Activated T-cell treated with anti-CD3 and anti-CD28 coated beads, Interleukin-2, amount 50 U/mL, for 4 hours (primary cell): ENCODE measurements at regions not wholly inside any gene's neighbourhood (a gene's known extent, or its start where the extent isn't known, plus 50 kb on each side); places are given as distances from the start of the nearest gene placed in this dataset.
"Not testable (repeated sequence)": the region's sequence is repeated elsewhere in the genome, so short reads cannot be mapped to it uniquely, and the experiment has no call there.

Source experiments
- ATAC-seq, 2 donors: fragments of 200-7000 bp; cut with Tn5 transposase; one replicate each; pipeline ENCODE4 v1.10.0; 2021
- DNase-seq: peaks from one replicate; pipeline ENCODE4 v3.0.0-alpha.2; 2020
- H3K27me3 Mint-ChIP-seq: one replicate; pipeline ENCODE4 v1.8.0; 2021; ENCODE audit warnings: low read depth, mixed read lengths
- H3K36me3 Mint-ChIP-seq: one replicate; pipeline ENCODE4 v1.8.0; 2022; ENCODE audit warnings: mixed read lengths; ENCODE audit not compliant: insufficient read depth
- H3K4me1 Mint-ChIP-seq: one replicate; pipeline ENCODE4 v1.8.0; 2021; ENCODE audit warnings: low read depth, mixed read lengths
- H3K4me3 Mint-ChIP-seq: one replicate; pipeline ENCODE4 v1.8.0; 2021; ENCODE audit warnings: mild to moderate bottlenecking, moderate library complexity, mixed read lengths
- H3K9me3 Mint-ChIP-seq: one replicate; pipeline ENCODE4 v1.8.0; 2021; ENCODE audit warnings: mixed read lengths

DNA sequence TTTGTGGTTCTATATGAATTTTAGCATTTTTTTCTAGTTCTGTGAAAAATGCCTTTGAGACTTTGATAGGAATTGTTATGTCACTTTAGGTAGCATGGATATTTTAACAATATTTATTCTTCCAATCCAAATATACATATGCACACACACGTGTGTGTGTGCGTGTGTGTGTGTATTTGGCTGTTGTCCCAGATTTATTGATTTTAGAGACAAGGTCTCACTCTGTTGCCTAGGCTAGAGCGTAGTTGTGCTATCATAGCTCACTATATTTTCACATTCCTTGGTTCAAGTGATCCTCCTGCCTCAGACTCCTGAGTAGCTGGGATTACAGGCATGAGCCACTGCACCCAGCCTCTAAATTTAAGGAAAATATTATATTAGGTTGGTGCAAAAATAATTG is 162.5 kb upstream of the TRIM24 start:
- Mint-ChIP-seq H3K27me3 (no peaks in the 10 kb centered on the region), H3K4me3 (no peak overlapping the region), H3K4me1 (no peaks in the 10 kb centered on the region), H3K9me3 (no peaks in the 10 kb centered on the region), H3K36me3 (no peaks in the 10 kb centered on the region)
- ATAC-seq = no peak
- no peak for DNase-seq

DNA sequence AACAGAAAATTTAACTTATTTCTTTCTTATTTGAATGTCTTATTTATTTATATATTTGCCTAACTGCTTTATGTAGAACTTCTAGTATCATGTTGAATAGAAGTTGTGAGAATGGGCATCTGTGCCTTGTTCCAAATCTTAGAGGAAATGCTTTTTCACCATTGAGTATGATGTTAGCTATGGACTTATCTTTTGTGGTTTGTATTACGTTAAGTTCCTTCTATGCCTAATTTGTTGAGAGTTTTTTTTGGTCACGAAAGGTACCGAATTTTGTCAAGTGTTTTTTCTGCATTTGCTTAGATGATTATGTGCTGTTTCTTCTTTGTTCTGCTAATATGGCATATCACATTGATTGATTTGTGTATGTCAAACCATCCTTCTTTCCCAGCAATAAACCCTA is 161.0 kb upstream of the TRIM24 start:
- Mint-ChIP-seq H3K27me3 (no peaks in the 10 kb centered on the region), H3K4me3 (no peak overlapping the region), H3K36me3 (no peaks in the 10 kb centered on the region), H3K4me1 (no peaks in the 10 kb centered on the region), H3K9me3 (no peaks in the 10 kb centered on the region)
- DNase-seq = no peak
- no peak for ATAC-seq

- H3K9me3 Mint-ChIP-seq = no peaks in the 10 kb centered on the region
- no peaks in the 10 kb centered on the region for H3K27me3 Mint-ChIP-seq
- DNase-seq (no peak), ATAC-seq (no peak)
- H3K4me1 Mint-ChIP-seq = no peaks in the 10 kb centered on the region
- H3K36me3 Mint-ChIP-seq = no peaks in the 10 kb centered on the region
- no peak overlapping the region for H3K4me3 Mint-ChIP-seq
Measured at GRCh38 chr7:138303230-138304070, 156.6 kb upstream of the TRIM24 start.

GRCh38 chr7:138304071-138304320 is 156.1 kb upstream of the TRIM24 start:
- ATAC-seq (no peak), DNase-seq (no peak)
- Mint-ChIP-seq H3K4me1 (no peaks in the 10 kb centered on the region), H3K36me3 (no peaks in the 10 kb centered on the region), H3K27me3 (no peaks in the 10 kb centered on the region), H3K9me3 (no peaks in the 10 kb centered on the region), H3K4me3 (no peak overlapping the region)

DNA sequence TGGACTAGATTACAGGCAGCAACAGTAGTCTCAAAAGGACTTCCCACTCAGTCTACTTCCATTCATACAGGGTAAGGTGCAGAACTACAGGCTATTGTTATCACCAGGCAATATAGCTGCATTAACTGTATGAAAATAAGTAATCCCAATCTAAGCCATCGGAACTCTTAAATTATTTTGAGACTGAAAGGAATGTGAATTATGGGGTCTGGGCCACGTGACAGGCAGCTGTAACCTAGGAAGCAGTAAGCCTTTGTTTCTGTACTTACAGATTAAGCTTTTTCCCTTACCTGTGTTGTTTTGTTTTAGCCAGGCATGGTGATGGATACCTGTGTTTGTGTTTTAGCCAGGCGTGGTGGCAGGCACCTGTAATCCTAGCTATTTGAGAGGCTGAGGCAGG is 152.4 kb upstream of the TRIM24 start:
- Mint-ChIP-seq H3K27me3 (no peaks in the 10 kb centered on the region), H3K36me3 (no peaks in the 10 kb centered on the region), H3K9me3 (no peaks in the 10 kb centered on the region), H3K4me1 (no peaks in the 10 kb centered on the region), H3K4me3 (no peak overlapping the region)
- DNase-seq = no peak
- ATAC-seq = no peak

GRCh38 chr7:138308136-138308535 is 151.9 kb upstream of the TRIM24 start:
- H3K27me3 Mint-ChIP-seq = no peaks in the 10 kb centered on the region
- no peak overlapping the region for H3K4me3 Mint-ChIP-seq
- DNase-seq = no peak
- no peak for ATAC-seq
- H3K4me1 Mint-ChIP-seq = no peaks in the 10 kb centered on the region
- no peaks in the 10 kb centered on the region for H3K9me3 Mint-ChIP-seq
- no peaks in the 10 kb centered on the region for H3K36me3 Mint-ChIP-seq

DNA sequence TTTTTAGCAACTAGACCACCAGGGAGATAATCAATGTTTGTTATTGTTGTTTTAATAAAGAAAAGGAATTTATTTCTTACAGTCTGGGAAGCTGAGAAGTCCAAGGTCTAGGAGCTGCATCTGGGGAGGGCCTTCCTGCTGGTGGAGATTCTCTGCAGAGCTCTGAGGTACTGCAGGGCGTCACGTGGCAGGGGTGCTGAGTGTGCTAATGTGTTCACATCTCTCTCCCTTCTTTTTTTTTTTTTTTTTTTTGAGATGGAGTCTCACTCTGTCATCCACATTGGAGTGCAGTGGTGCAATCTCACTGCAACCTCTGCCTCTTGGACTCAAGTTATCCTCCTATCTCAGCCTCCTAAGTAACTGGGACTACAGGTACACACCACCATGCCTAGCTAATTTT is 150.9 kb upstream of the TRIM24 start:
- H3K9me3 Mint-ChIP-seq = no peaks in the 10 kb centered on the region
- DNase-seq (no peak), ATAC-seq (no peak)
- H3K36me3 Mint-ChIP-seq = no peaks in the 10 kb centered on the region
- H3K27me3 Mint-ChIP-seq = no peaks in the 10 kb centered on the region
- H3K4me3 Mint-ChIP-seq = no peak overlapping the region
- no peaks in the 10 kb centered on the region for H3K4me1 Mint-ChIP-seq

DNA sequence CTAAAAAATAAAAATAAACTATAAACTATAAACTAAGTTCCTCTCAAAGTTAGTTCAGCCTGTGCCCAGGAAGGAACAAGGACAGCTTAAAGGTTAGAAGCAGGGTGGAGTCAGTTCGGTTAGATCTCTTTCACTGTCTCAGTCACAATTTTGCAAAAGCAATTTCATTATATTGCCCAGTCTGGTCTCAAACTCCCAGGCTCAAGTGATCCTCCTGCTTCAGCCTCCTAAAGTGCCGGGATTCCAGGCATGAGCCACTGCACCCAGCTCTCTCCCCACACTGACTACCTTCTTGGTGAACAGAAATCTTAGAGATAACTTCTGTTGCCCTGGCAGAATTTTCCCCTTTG is 146.3 kb upstream of the TRIM24 start:
- ATAC-seq (no peak), DNase-seq (no peak)
- Mint-ChIP-seq H3K36me3 (no peaks in the 10 kb centered on the region), H3K4me3 (no peak overlapping the region), H3K9me3 (no peaks in the 10 kb centered on the region), H3K4me1 (no peaks in the 10 kb centered on the region), H3K27me3 (no peaks in the 10 kb centered on the region)

- DNase-seq (no peak), ATAC-seq (no peak)
- Mint-ChIP-seq H3K4me1 (no peaks in the 10 kb centered on the region), H3K9me3 (no peaks in the 10 kb centered on the region), H3K27me3 (no peaks in the 10 kb centered on the region), H3K4me3 (no peak overlapping the region), H3K36me3 (no peaks in the 10 kb centered on the region)
Measured at GRCh38 chr7:138316421-138317043, 143.5 kb upstream of the TRIM24 start.

GRCh38 chr7:138317044-138317596 is 142.9 kb upstream of the TRIM24 start:
- ATAC-seq = no peak
- Mint-ChIP-seq H3K9me3 (no peaks in the 10 kb centered on the region), H3K27me3 (peaks cover 2% of the 10 kb centered on the region), H3K4me1 (no peaks in the 10 kb centered on the region), H3K36me3 (no peaks in the 10 kb centered on the region), H3K4me3 (no peak overlapping the region)
- DNase-seq = no peak

GRCh38 chr7:138324941-138325340 is 135.1 kb upstream of the TRIM24 start:
- peaks cover 21% of the 10 kb centered on the region for H3K9me3 Mint-ChIP-seq
- H3K27me3 Mint-ChIP-seq = peaks cover 2% of the 10 kb centered on the region
- no peaks in the 10 kb centered on the region for H3K36me3 Mint-ChIP-seq
- DNase-seq (no peak), ATAC-seq (no peak)
- no peak overlapping the region for H3K4me3 Mint-ChIP-seq
- no peaks in the 10 kb centered on the region for H3K4me1 Mint-ChIP-seq

- no peak overlapping the region for H3K4me3 Mint-ChIP-seq
- DNase-seq = no peak
- H3K9me3 Mint-ChIP-seq = peaks cover 25% of the 10 kb centered on the region
- H3K36me3 Mint-ChIP-seq = no peaks in the 10 kb centered on the region
- no peaks in the 10 kb centered on the region for H3K4me1 Mint-ChIP-seq
- no peak for ATAC-seq
- peaks cover 2% of the 10 kb centered on the region for H3K27me3 Mint-ChIP-seq
Measured at GRCh38 chr7:138325434-138325833, 134.6 kb upstream of the TRIM24 start.

- Mint-ChIP-seq H3K4me3 (no peak overlapping the region), H3K9me3 (peaks cover 32% of the 10 kb centered on the region), H3K27me3 (no peaks in the 10 kb centered on the region), H3K36me3 (no peaks in the 10 kb centered on the region), H3K4me1 (no peaks in the 10 kb centered on the region)
- DNase-seq = no peak
- ATAC-seq = no peak
Measured at GRCh38 chr7:138328215-138328614, 131.8 kb upstream of the TRIM24 start.

- peaks cover 36% of the 10 kb centered on the region for H3K9me3 Mint-ChIP-seq
- not testable (repeated sequence) for H3K4me1 Mint-ChIP-seq, DNase-seq, H3K36me3 Mint-ChIP-seq, H3K4me3 Mint-ChIP-seq, H3K27me3 Mint-ChIP-seq, ATAC-seq
Measured at GRCh38 chr7:138332850-138333249, 127.2 kb upstream of the TRIM24 start.

DNA sequence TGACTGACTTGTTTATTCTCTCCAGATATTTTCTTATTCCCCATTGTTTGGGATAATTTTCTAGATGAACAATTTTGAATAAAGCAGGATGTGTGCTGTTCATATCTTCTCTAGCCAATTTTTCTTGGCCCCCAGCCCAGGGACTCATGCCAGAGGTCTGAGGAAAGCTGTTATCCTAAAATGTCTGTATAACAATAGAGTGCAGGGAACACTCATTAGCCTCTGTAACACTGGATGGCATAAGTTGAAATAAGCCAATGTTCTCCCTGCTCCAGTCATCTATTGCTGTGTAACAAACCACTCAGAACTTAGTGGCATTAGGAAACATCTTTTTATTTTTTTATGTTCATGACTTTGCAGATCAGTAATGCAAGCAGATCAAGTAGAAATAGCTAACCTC is 121.7 kb upstream of the TRIM24 start:
- H3K9me3 Mint-ChIP-seq = peaks cover 45% of the 10 kb centered on the region
- H3K36me3 Mint-ChIP-seq = no peaks in the 10 kb centered on the region
- H3K27me3 Mint-ChIP-seq = no peaks in the 10 kb centered on the region
- ATAC-seq = no peak
- H3K4me3 Mint-ChIP-seq = no peak overlapping the region
- H3K4me1 Mint-ChIP-seq = no peaks in the 10 kb centered on the region
- no peak for DNase-seq
